ENCODE measurements at regions not wholly inside any gene's neighbourhood (a gene's known extent, or its start where the extent isn't known, plus 50 kb on each side); places are given as distances from the start of the nearest gene placed in this dataset.

GRCh38 chr20:41693136-41693979, 75.2 kb upstream of the CHD6 start:
- H3K27me3 ChIP-seq (ENCODE audit: insufficient read depth, low read length) = peaks cover 5% of the 10 kb centered on the region
- Mint-ChIP-seq H3K4me3 (ENCODE audit: unreplicated experiment) (peak overlapping the region; percentile 92), H3K4me1 (ENCODE audit: low read depth, unreplicated experiment) (no peaks in the 10 kb centered on the region), H3K36me3 (ENCODE audit: low read depth, unreplicated experiment) (no peaks in the 10 kb centered on the region), H3K27me3 (ENCODE audit: low read depth, unreplicated experiment) (peaks cover 4% of the 10 kb centered on the region), H3K9me3 (ENCODE audit: unreplicated experiment) (no peaks in the 10 kb centered on the region), H3K27ac (ENCODE audit: unreplicated experiment) (peak overlapping the region; percentile 73)
- no peaks in the 10 kb centered on the region for H3K79me2 ChIP-seq (ENCODE audit: insufficient read depth, low read length)
- H3K9me3 ChIP-seq (ENCODE audit: insufficient read depth, low read depth, low read length) = no peaks in the 10 kb centered on the region
- no peak for FAIRE-seq
- peak; percentile 79 for DNase-seq (ENCODE audit: low read depth)
- H3K4me1 ChIP-seq (ENCODE audit: insufficient read depth, low read length) = peaks cover 10% of the 10 kb centered on the region
- peak overlapping the region; percentile 89 for H2AFZ ChIP-seq (ENCODE audit: low read depth, low read length)
- H3K9ac ChIP-seq (ENCODE audit: low read length) = peak overlapping the region; percentile 77
- no peaks in the 10 kb centered on the region for H4K20me1 ChIP-seq (ENCODE audit: insufficient read depth, low read length)
- no peaks in the 10 kb centered on the region for H3K36me3 ChIP-seq (ENCODE audit: insufficient read depth, low read length)
- H3K4me2 ChIP-seq (ENCODE audit: low read length) = peak overlapping the region; percentile 89
- H3K27ac ChIP-seq (ENCODE audit: low read depth, low read length) = no peak overlapping the region
- TF ChIP-seq CTCF (IDR thresholded peaks at IDR 0.05; ENCODE audit: insufficient read depth, low read depth, low read length) = peak; percentile 18
- no peak for TF ChIP-seq EZH2 (IDR thresholded peaks at IDR 0.05; ENCODE audit: insufficient read depth, low read length)
- peak overlapping the region; percentile 74 for H3K4me3 ChIP-seq (ENCODE audit: insufficient read depth, low read depth, low read length)

GRCh38 chr20:41692479-41693135, 74.4 kb upstream of the CHD6 start:
- DNase-seq (ENCODE audit: low read depth) (peak; percentile 24), FAIRE-seq (no peak)
- H3K4me1 Mint-ChIP-seq (ENCODE audit: low read depth, unreplicated experiment) = no peaks in the 10 kb centered on the region

More at GRCh38 chr20:41692479-41693135, 74.4 kb upstream of the CHD6 start:
- Histone ChIP-seq H3K27ac (ENCODE audit: low read depth, low read length) (no peak overlapping the region), H3K4me1 (ENCODE audit: insufficient read depth, low read length) (peaks cover 10% of the 10 kb centered on the region), H2AFZ (ENCODE audit: low read depth, low read length) (peak overlapping the region; percentile 89), H3K9ac (ENCODE audit: low read length) (peak overlapping the region; percentile 77), H3K4me3 (ENCODE audit: insufficient read depth, low read depth, low read length) (peak overlapping the region; percentile 74), H4K20me1 (ENCODE audit: insufficient read depth, low read length) (no peaks in the 10 kb centered on the region), H3K79me2 (ENCODE audit: insufficient read depth, low read length) (no peaks in the 10 kb centered on the region), H3K4me2 (ENCODE audit: low read length) (peak overlapping the region; percentile 89), H3K27me3 (ENCODE audit: insufficient read depth, low read length) (peaks cover 5% of the 10 kb centered on the region), H3K9me3 (ENCODE audit: insufficient read depth, low read depth, low read length) (no peaks in the 10 kb centered on the region), H3K36me3 (ENCODE audit: insufficient read depth, low read length) (no peaks in the 10 kb centered on the region)
- Mint-ChIP-seq H3K27ac (ENCODE audit: unreplicated experiment) (peak overlapping the region; percentile 73), H3K36me3 (ENCODE audit: low read depth, unreplicated experiment) (no peaks in the 10 kb centered on the region), H3K27me3 (ENCODE audit: low read depth, unreplicated experiment) (peaks cover 3% of the 10 kb centered on the region), H3K4me3 (ENCODE audit: unreplicated experiment) (peak overlapping the region; percentile 92), H3K9me3 (ENCODE audit: unreplicated experiment) (no peaks in the 10 kb centered on the region)
- TF ChIP-seq EZH2 (IDR thresholded peaks at IDR 0.05; ENCODE audit: insufficient read depth, low read length) (no peak), CTCF (IDR thresholded peaks at IDR 0.05; ENCODE audit: insufficient read depth, low read depth, low read length) (no peak)
